H9 (cell line): ENCODE measurements at regions not wholly inside any gene's neighbourhood (a gene's known extent, or its start where the extent isn't known, plus 50 kb on each side); places are given as distances from the start of the nearest gene placed in this dataset.

ENCODE experiments used
- DNase-seq: peaks from one replicate; pipeline ENCODE4 v3.0.0-alpha.2; 2017
- H2AFZ ChIP-seq: one replicate; pipeline ENCODE4 v1.6.1; 2013; ENCODE audit warnings: mild to moderate bottlenecking, low read length, control low read depth, moderate library complexity
- H2AK5ac ChIP-seq: 2 replicates; pipeline ENCODE4 v1.6.1; 2013; ENCODE audit warnings: low read length, control low read depth, mixed read lengths; ENCODE audit not compliant: insufficient read length
- H2BK120ac ChIP-seq: one replicate; pipeline ENCODE4 v1.6.1; 2013; ENCODE audit warnings: low read depth, mild to moderate bottlenecking, low read length, control low read depth, inconsistent platforms; ENCODE audit not compliant: poor library complexity, severe bottlenecking
- H2BK12ac ChIP-seq: 2 replicates; pipeline ENCODE4 v1.6.1; 2013; ENCODE audit warnings: low read length, control low read depth, mixed read lengths, low read depth; ENCODE audit not compliant: insufficient read length
- H2BK15ac ChIP-seq: 2 replicates; pipeline ENCODE4 v1.6.1; 2013; ENCODE audit warnings: low read depth, low read length, control low read depth
- H2BK20ac ChIP-seq: one replicate; pipeline ENCODE4 v1.6.1; 2013; ENCODE audit warnings: low read depth, mild to moderate bottlenecking, low read length, control low read depth, inconsistent platforms; ENCODE audit not compliant: poor library complexity, severe bottlenecking
- H2BK5ac ChIP-seq: 2 replicates; pipeline ENCODE4 v1.6.1; 2013; ENCODE audit warnings: low read length, control low read depth, mixed read lengths; ENCODE audit not compliant: insufficient read length
- H3K14ac ChIP-seq: 2 replicates; pipeline ENCODE4 v1.6.1; 2013; ENCODE audit warnings: low read length, control low read depth; ENCODE audit not compliant: insufficient read depth
- H3K18ac ChIP-seq: 2 replicates; pipeline ENCODE4 v1.6.1; 2013; ENCODE audit warnings: low read depth, mild to moderate bottlenecking, mixed read lengths, low read length, control low read depth; ENCODE audit not compliant: insufficient read length
- H3K23ac ChIP-seq: 2 replicates; pipeline ENCODE4 v1.6.1; 2013; ENCODE audit warnings: low read length, control low read depth, mixed read lengths, low read depth; ENCODE audit not compliant: insufficient read length
- H3K23me2 ChIP-seq: 2 replicates; pipeline ENCODE4 v1.6.1; 2013; ENCODE audit warnings: low read depth, mild to moderate bottlenecking, mixed read lengths, low read length, control low read depth; ENCODE audit not compliant: insufficient read length, poor library complexity, severe bottlenecking
- H3K27ac ChIP-seq: 2 replicates; pipeline ENCODE4 v1.5.1; 2013; ENCODE audit warnings: low read length, control low read depth, mixed read lengths, low read depth; ENCODE audit not compliant: insufficient read length
- H3K27me3 ChIP-seq: 2 replicates; pipeline ENCODE4 v1.6.1; 2013; ENCODE audit warnings: low read length, control low read depth, inconsistent platforms; ENCODE audit not compliant: insufficient read depth
- H3K4ac ChIP-seq: 2 replicates; pipeline ENCODE4 v1.6.1; 2013; ENCODE audit warnings: low read depth, mild to moderate bottlenecking, control low read depth, inconsistent platforms, low read length, moderate library complexity
- H3K4me1 ChIP-seq: 2 replicates; pipeline ENCODE4 v1.6.1; 2013; ENCODE audit warnings: low read length, control low read depth, inconsistent platforms; ENCODE audit not compliant: insufficient read depth
- H3K4me2 ChIP-seq: 2 replicates; pipeline ENCODE4 v1.6.1; 2013; ENCODE audit warnings: low read length, control low read depth, mixed read lengths; ENCODE audit not compliant: insufficient read length, insufficient read depth
- H3K56ac ChIP-seq: 2 replicates; pipeline ENCODE4 v1.6.1; 2013; ENCODE audit warnings: low read depth, mild to moderate bottlenecking, mixed read lengths, low read length, control low read depth; ENCODE audit not compliant: insufficient read length
- H3K79me1 ChIP-seq: 2 replicates; pipeline ENCODE4 v1.6.1; 2013; ENCODE audit warnings: low read depth, mild to moderate bottlenecking, moderate library complexity, low read length, control low read depth, inconsistent platforms; ENCODE audit not compliant: insufficient read depth, poor library complexity, severe bottlenecking
- H3K79me2 ChIP-seq: 2 replicates; pipeline ENCODE4 v1.6.1; 2013; ENCODE audit warnings: low read length, control low read depth, inconsistent platforms; ENCODE audit not compliant: insufficient read depth
- H3K9ac ChIP-seq: 2 replicates; pipeline ENCODE4 v1.6.1; 2013; ENCODE audit warnings: low read length, control low read depth, mixed read lengths; ENCODE audit not compliant: insufficient read length; ENCODE audit errors: extremely low read depth
- H3K9me3 ChIP-seq: one replicate; pipeline ENCODE4 v1.6.1; 2013; ENCODE audit warnings: low read depth, low read length, inconsistent platforms; ENCODE audit not compliant: control insufficient read depth
- H3T11ph ChIP-seq: one replicate; pipeline ENCODE4 v1.6.1; 2013; ENCODE audit warnings: mild to moderate bottlenecking, low read length, control low read depth, inconsistent platforms
- H4K20me1 ChIP-seq: one replicate; pipeline ENCODE4 v1.6.1; 2013; ENCODE audit not compliant: control insufficient read depth, insufficient read length, insufficient read depth
- H4K5ac ChIP-seq: 2 replicates; pipeline ENCODE4 v1.6.1; 2013; ENCODE audit warnings: low read depth, mild to moderate bottlenecking, mixed read lengths, low read length, control low read depth; ENCODE audit not compliant: insufficient read length
- H4K8ac ChIP-seq: replicated peaks from 2 replicates; pipeline ENCODE4 v1.6.1; 2013; ENCODE audit warnings: low read length, control low read depth, mixed read lengths, low read depth; ENCODE audit not compliant: insufficient read length
- H4K91ac ChIP-seq: 2 replicates; pipeline ENCODE4 v1.6.1; 2013; ENCODE audit warnings: low read depth, mild to moderate bottlenecking, moderate library complexity, mixed read lengths, low read length, control low read depth; ENCODE audit not compliant: insufficient read length
- H3K27ac Mint-ChIP-seq, 3 experiments: 2 replicates in 2 of 3; 3 replicates in 1 of 3; pipeline ENCODE4 v1.8.0; 2020 to 2021; ENCODE audit warnings: mixed read lengths in 3 of 3, mild to moderate bottlenecking in 1 of 3, moderate library complexity in 1 of 3
- H3K27me3 Mint-ChIP-seq: 2 replicates; pipeline ENCODE4 v1.8.0; 2021; ENCODE audit warnings: low read depth, mild to moderate bottlenecking, moderate library complexity, mixed read lengths
- H3K36me3 Mint-ChIP-seq, 3 experiments: 2 replicates in 2 of 3; 3 replicates in 1 of 3; pipeline ENCODE4 v1.8.0; 2020 to 2021; ENCODE audit warnings: low read depth in 3 of 3, mixed read lengths in 3 of 3; ENCODE audit not compliant: insufficient read depth in 1 of 3
- H3K4me1 Mint-ChIP-seq, 2 experiments: 2 replicates each; pipeline ENCODE4 v1.8.0; 2020; ENCODE audit warnings: mixed read lengths in 2 of 2
- H3K4me3 Mint-ChIP-seq, 2 experiments: 2 replicates in 1 of 2; 3 replicates in 1 of 2; pipeline ENCODE4 v1.8.0; 2020 to 2021; ENCODE audit warnings: mild to moderate bottlenecking in 2 of 2, mixed read lengths in 2 of 2, moderate library complexity in 1 of 2
- H3K9me3 Mint-ChIP-seq, 2 experiments: 2 replicates in 1 of 2; 3 replicates in 1 of 2; pipeline ENCODE4 v1.8.0; 2020; ENCODE audit warnings: mild to moderate bottlenecking in 2 of 2, mixed read lengths in 2 of 2, moderate library complexity in 1 of 2
- whole genome bisulfite sequencing: extraction: QIAGEN DNeasy Blood & Tissue Kit; methylation state at CpG from one replicate; pipeline ENCODE4 v1.1.7; 2013; ENCODE audit warnings: missing lambda C conversion rate, low lambda C conversion rate, mixed read lengths; ENCODE audit not compliant: insufficient read length; ENCODE audit errors: extremely low coverage; 5-methylcytosine and 5-hydroxymethylcytosine counted together
- TF ChIP-seq, protein P1 (sequence below): fragments of 200-600 bp; sonication (generic); conservative IDR thresholded peaks from 3 replicates; pipeline ENCODE4 v1.8.0; 2021; ENCODE audit warnings: antibody characterized with exemption, mild to moderate bottlenecking

GRCh38 chr5:103369125-103370120 is 110.9 kb downstream of the MACIR start:
- Histone ChIP-seq H3K27ac (no peak overlapping the region), H2BK12ac (no peak overlapping the region), H3K23ac (no peak overlapping the region), H4K91ac (no peak overlapping the region), H3K4me2 (no peak overlapping the region), H2AFZ (no peak overlapping the region), H3K56ac (no peak overlapping the region), H3K9ac (no peak overlapping the region), H3K27me3 (no peaks in the 10 kb centered on the region), H3K79me2 (no peaks in the 10 kb centered on the region), H3K18ac (no peak overlapping the region), H2BK20ac (no peak overlapping the region), H3K4ac (no peak overlapping the region), H3K9me3 (no peaks in the 10 kb centered on the region), H2BK5ac (no peak overlapping the region), H2BK15ac (no peak overlapping the region), H2BK120ac (no peak overlapping the region), H4K20me1 (no peaks in the 10 kb centered on the region), H3K79me1 (no peaks in the 10 kb centered on the region), H3T11ph (no peak overlapping the region), H4K5ac (no peak overlapping the region), H2AK5ac (no peak overlapping the region), H3K14ac (no peak overlapping the region; the same call in 1 of the 2 replicates), H3K4me1 (no peaks in the 10 kb centered on the region), H3K23me2 (no peaks in the 10 kb centered on the region), H4K8ac (no peak overlapping the region)
- no peak overlapping the region for H3K4me3 Mint-ChIP-seq
- TF ChIP-seq, protein P1, sequence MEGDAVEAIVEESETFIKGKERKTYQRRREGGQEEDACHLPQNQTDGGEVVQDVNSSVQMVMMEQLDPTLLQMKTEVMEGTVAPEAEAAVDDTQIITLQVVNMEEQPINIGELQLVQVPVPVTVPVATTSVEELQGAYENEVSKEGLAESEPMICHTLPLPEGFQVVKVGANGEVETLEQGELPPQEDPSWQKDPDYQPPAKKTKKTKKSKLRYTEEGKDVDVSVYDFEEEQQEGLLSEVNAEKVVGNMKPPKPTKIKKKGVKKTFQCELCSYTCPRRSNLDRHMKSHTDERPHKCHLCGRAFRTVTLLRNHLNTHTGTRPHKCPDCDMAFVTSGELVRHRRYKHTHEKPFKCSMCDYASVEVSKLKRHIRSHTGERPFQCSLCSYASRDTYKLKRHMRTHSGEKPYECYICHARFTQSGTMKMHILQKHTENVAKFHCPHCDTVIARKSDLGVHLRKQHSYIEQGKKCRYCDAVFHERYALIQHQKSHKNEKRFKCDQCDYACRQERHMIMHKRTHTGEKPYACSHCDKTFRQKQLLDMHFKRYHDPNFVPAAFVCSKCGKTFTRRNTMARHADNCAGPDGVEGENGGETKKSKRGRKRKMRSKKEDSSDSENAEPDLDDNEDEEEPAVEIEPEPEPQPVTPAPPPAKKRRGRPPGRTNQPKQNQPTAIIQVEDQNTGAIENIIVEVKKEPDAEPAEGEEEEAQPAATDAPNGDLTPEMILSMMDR: no peak
- no peaks in the 10 kb centered on the region for H3K9me3 Mint-ChIP-seq
- no peaks in the 10 kb centered on the region for H3K36me3 Mint-ChIP-seq
- H3K27me3 Mint-ChIP-seq: peaks cover 2% of the 10 kb centered on the region; the same call in 1 of the 2 replicates
- no peak for DNase-seq
- peaks cover 12 to 17% of the 10 kb centered on the region in 2 experiments for H3K4me1 Mint-ChIP-seq
- peak overlapping the region in 1 of 3 experiments; percentile 49; a peak in 1 of 7 replicates for H3K27ac Mint-ChIP-seq
- no CpG with 5 or more reads among the region's 2 CpGs for WGBS
